HEK293 (cell line): ENCODE measurements at regions not wholly inside any gene's neighbourhood (a gene's known extent, or its start where the extent isn't known, plus 50 kb on each side); places are given as distances from the start of the nearest gene placed in this dataset.

ENCODE experiments used
- GLIS1 ChIP-seq: fragments of 450-650 bp; formaldehyde crosslinking; IDR thresholded peaks from 2 replicates; pipeline ENCODE4 v1.5.1; 2016; ENCODE audit warnings: missing biosample characterization, missing genetic modification characterization
- HOXD13 ChIP-seq: sonication (generic); formaldehyde crosslinking; IDR thresholded peaks from 2 replicates; pipeline ENCODE4 v1.8.0; 2022; ENCODE audit warnings: missing genetic modification reagents, borderline replicate concordance
- KLF8 ChIP-seq: fragments of 450-650 bp; formaldehyde crosslinking; IDR thresholded peaks from 2 replicates; pipeline ENCODE4 v1.5.1; 2016; ENCODE audit warnings: missing biosample characterization, missing genetic modification characterization
- KLF9 ChIP-seq: fragments of 450-650 bp; formaldehyde crosslinking; IDR thresholded peaks from 2 replicates; pipeline ENCODE4 v1.5.1; 2016; ENCODE audit warnings: missing biosample characterization, missing genetic modification characterization, low read depth
- MEIS1 ChIP-seq: sonication (generic); formaldehyde crosslinking; IDR thresholded peaks from 2 replicates; pipeline ENCODE4 v1.8.1; 2022; ENCODE audit warnings: missing genetic modification reagents, mild to moderate bottlenecking, borderline replicate concordance
- OSR2 ChIP-seq: fragments of 450-650 bp; formaldehyde crosslinking; IDR thresholded peaks from 2 replicates; pipeline ENCODE4 v1.5.1; 2016; ENCODE audit warnings: missing biosample characterization, missing genetic modification characterization
- PRDM1 ChIP-seq: fragments of 450-650 bp; formaldehyde crosslinking; IDR thresholded peaks from 2 replicates; pipeline ENCODE4; 2016; ENCODE audit warnings: missing biosample characterization, missing genetic modification characterization
- SALL2 ChIP-seq: fragments of 450-650 bp; formaldehyde crosslinking; IDR thresholded peaks from 2 replicates; pipeline ENCODE4 v1.5.0; 2017; ENCODE audit warnings: missing biosample characterization, mild to moderate bottlenecking, missing genetic modification characterization, borderline replicate concordance
- SCRT1 ChIP-seq: fragments of 450-650 bp; formaldehyde crosslinking; IDR thresholded peaks from 2 replicates; pipeline ENCODE4 v1.5.1; 2016; ENCODE audit warnings: missing biosample characterization, missing genetic modification characterization, borderline replicate concordance
- SETDB1 ChIP-seq: IDR thresholded peaks from one replicate; pipeline ENCODE4 v1.6.1; 2017; ENCODE audit warnings: mild to moderate bottlenecking, low read length, moderate library complexity, mixed read lengths; ENCODE audit not compliant: insufficient read length
- SP2 ChIP-seq: fragments of 450-650 bp; formaldehyde crosslinking; IDR thresholded peaks from 2 replicates; pipeline ENCODE4 v1.5.1; 2016; ENCODE audit warnings: missing biosample characterization, missing genetic modification characterization
- TRIM28 ChIP-seq: IDR thresholded peaks from 2 replicates; pipeline ENCODE4 v1.6.1; 2011; ENCODE audit warnings: low read length, control low read depth, borderline replicate concordance
- YY2 ChIP-seq: fragments of 450-650 bp; formaldehyde crosslinking; IDR thresholded peaks from 2 replicates; pipeline ENCODE4 v1.5.1; 2016; ENCODE audit warnings: missing biosample characterization, missing genetic modification characterization
- ZBTB17 ChIP-seq: fragments of 450-650 bp; formaldehyde crosslinking; IDR thresholded peaks from 2 replicates; pipeline ENCODE4 v1.5.1; 2016; ENCODE audit warnings: missing biosample characterization, missing genetic modification characterization
- ZBTB48 ChIP-seq: fragments of 450-650 bp; formaldehyde crosslinking; IDR thresholded peaks from 2 replicates; pipeline ENCODE4 v1.5.1; 2016; ENCODE audit warnings: missing biosample characterization, missing genetic modification characterization
- ZBTB8A ChIP-seq: fragments of 450-650 bp; formaldehyde crosslinking; IDR thresholded peaks from 2 replicates; pipeline ENCODE4 v1.5.1; 2016; ENCODE audit warnings: missing biosample characterization, missing genetic modification characterization
- ZFP3 ChIP-seq: fragments of 450-650 bp; formaldehyde crosslinking; IDR thresholded peaks from 2 replicates; pipeline ENCODE4 v1.5.1; 2016; ENCODE audit warnings: low read depth, missing biosample characterization, missing genetic modification characterization
- ZNF140 ChIP-seq: fragments of 450-650 bp; formaldehyde crosslinking; IDR thresholded peaks from 2 replicates; pipeline ENCODE4 v1.5.1; 2016; ENCODE audit warnings: missing biosample characterization, missing genetic modification characterization
- ZNF169 ChIP-seq: fragments of 450-650 bp; formaldehyde crosslinking; IDR thresholded peaks from 2 replicates; pipeline ENCODE4 v1.5.1; 2016; ENCODE audit warnings: missing biosample characterization, missing genetic modification characterization
- ZNF174 ChIP-seq: fragments of 450-650 bp; formaldehyde crosslinking; IDR thresholded peaks from 2 replicates; pipeline ENCODE4 v1.5.0; 2017; ENCODE audit warnings: missing biosample characterization, mild to moderate bottlenecking, missing genetic modification characterization
- ZNF2 ChIP-seq: fragments of 450-650 bp; formaldehyde crosslinking; IDR thresholded peaks from 2 replicates; pipeline ENCODE4 v1.5.1; 2016; ENCODE audit warnings: missing biosample characterization, missing genetic modification characterization
- ZNF214 ChIP-seq: fragments of 450-650 bp; formaldehyde crosslinking; IDR thresholded peaks from 2 replicates; pipeline ENCODE4 v1.5.1; 2017; ENCODE audit warnings: missing biosample characterization, mild to moderate bottlenecking, missing genetic modification characterization, borderline replicate concordance
- ZNF248 ChIP-seq: fragments of 450-650 bp; formaldehyde crosslinking; IDR thresholded peaks from 2 replicates; pipeline ENCODE4 v1.5.1; 2017; ENCODE audit warnings: missing biosample characterization, missing genetic modification characterization
- ZNF335 ChIP-seq: fragments of 450-650 bp; formaldehyde crosslinking; conservative IDR thresholded peaks from 2 replicates; pipeline ENCODE4 v1.5.1; 2016; ENCODE audit warnings: missing biosample characterization, missing genetic modification characterization
- ZNF416 ChIP-seq: fragments of 450-650 bp; formaldehyde crosslinking; IDR thresholded peaks from 2 replicates; pipeline ENCODE4 v1.5.1; 2016; ENCODE audit warnings: missing biosample characterization, missing genetic modification characterization
- ZNF426 ChIP-seq: fragments of 450-650 bp; formaldehyde crosslinking; IDR thresholded peaks from 2 replicates; pipeline ENCODE4 v1.5.1; 2017; ENCODE audit warnings: missing biosample characterization, missing genetic modification characterization, mild to moderate bottlenecking, inconsistent platforms, moderate library complexity
- ZNF514 ChIP-seq: fragments of 450-650 bp; formaldehyde crosslinking; IDR thresholded peaks from 2 replicates; pipeline ENCODE4 v1.5.1; 2016; ENCODE audit warnings: missing biosample characterization, missing genetic modification characterization
- ZNF560 ChIP-seq: fragments of 450-650 bp; formaldehyde crosslinking; IDR thresholded peaks from 2 replicates; pipeline ENCODE4 v1.5.1; 2017; ENCODE audit warnings: missing biosample characterization, missing genetic modification characterization, borderline replicate concordance
- ZNF626 ChIP-seq: fragments of 450-650 bp; sonication (Bioruptor Pico); formaldehyde crosslinking; IDR thresholded peaks from 2 replicates; pipeline ENCODE4 v1.5.1; 2018; ENCODE audit warnings: missing biosample characterization, missing genetic modification characterization, inconsistent platforms
- ZNF629 ChIP-seq: fragments of 450-650 bp; formaldehyde crosslinking; IDR thresholded peaks from 2 replicates; pipeline ENCODE4 v1.5.1; 2017; ENCODE audit warnings: missing biosample characterization, missing genetic modification characterization
- ZNF658 ChIP-seq: fragments of 450-650 bp; formaldehyde crosslinking; IDR thresholded peaks from 2 replicates; pipeline ENCODE4; 2016; ENCODE audit warnings: missing biosample characterization, missing genetic modification characterization
- ZNF707 ChIP-seq: fragments of 450-650 bp; formaldehyde crosslinking; IDR thresholded peaks from 2 replicates; pipeline ENCODE4 v1.5.1; 2016; ENCODE audit warnings: missing biosample characterization, missing genetic modification characterization
- ZNF830 ChIP-seq: fragments of 450-650 bp; IDR thresholded peaks from 2 replicates; pipeline ENCODE4 v1.5.0; 2018; ENCODE audit warnings: missing biosample characterization, missing genetic modification characterization, low read depth, mild to moderate bottlenecking, moderate library complexity
- TF ChIP-seq, protein P1 (sequence below): fragments of 450-650 bp; formaldehyde crosslinking; IDR thresholded peaks from 2 replicates; pipeline ENCODE4 v1.5.1; 2016; ENCODE audit warnings: missing biosample characterization, missing genetic modification characterization
- TF ChIP-seq, protein P2 (sequence below): fragments of 450-650 bp; formaldehyde crosslinking; IDR thresholded peaks from 2 replicates; pipeline ENCODE4 v1.5.1; 2017; ENCODE audit warnings: missing biosample characterization, missing genetic modification characterization
- TF ChIP-seq, protein P3 (sequence below): fragments of 450-650 bp; formaldehyde crosslinking; IDR thresholded peaks from 2 replicates; pipeline ENCODE4 v1.5.1; 2016; ENCODE audit warnings: missing biosample characterization, missing genetic modification characterization, low read depth
- TF ChIP-seq, protein P4 (sequence below): fragments of 450-650 bp; formaldehyde crosslinking; IDR thresholded peaks from 2 replicates; pipeline ENCODE4 v1.5.1; 2016; ENCODE audit warnings: missing biosample characterization, missing genetic modification characterization

DNA sequence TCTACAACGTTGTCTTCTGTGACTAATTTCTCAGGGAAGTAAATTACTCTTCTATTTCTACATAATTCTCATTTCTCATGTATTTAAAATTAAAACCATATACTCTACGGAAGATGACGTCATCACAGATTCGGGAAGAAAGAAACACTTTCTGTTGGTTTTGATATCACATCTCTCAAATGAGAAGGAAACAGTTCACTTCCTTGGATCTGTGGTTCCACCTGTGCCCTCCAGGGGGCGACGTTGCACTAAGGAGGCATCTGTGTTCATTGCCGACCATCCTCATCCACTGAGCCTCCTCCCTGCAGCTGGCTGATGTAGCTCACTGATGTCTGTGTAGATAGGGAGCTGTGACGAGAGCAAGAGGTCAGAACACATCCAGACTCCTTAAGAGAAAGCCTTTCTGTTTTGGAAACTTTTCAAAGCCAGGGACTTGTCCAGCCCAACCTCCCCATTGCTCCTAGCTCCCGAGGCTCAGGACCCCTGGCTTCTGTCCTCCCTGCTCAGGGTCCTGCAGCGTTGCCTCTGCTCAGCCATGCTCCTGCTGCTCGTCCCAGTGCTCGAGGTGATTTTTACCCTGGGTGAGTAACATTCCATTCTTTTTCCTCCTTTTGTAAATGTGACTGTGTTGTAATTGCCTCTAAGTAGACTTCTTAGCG, 172.7 kb upstream of the OR4E1 start (continued):
- TF ChIP-seq, protein P1, sequence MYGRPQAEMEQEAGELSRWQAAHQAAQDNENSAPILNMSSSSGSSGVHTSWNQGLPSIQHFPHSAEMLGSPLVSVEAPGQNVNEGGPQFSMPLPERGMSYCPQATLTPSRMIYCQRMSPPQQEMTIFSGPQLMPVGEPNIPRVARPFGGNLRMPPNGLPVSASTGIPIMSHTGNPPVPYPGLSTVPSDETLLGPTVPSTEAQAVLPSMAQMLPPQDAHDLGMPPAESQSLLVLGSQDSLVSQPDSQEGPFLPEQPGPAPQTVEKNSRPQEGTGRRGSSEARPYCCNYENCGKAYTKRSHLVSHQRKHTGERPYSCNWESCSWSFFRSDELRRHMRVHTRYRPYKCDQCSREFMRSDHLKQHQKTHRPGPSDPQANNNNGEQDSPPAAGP (tag by site-specific recombination): no peak
- TF ChIP-seq, protein P2, sequence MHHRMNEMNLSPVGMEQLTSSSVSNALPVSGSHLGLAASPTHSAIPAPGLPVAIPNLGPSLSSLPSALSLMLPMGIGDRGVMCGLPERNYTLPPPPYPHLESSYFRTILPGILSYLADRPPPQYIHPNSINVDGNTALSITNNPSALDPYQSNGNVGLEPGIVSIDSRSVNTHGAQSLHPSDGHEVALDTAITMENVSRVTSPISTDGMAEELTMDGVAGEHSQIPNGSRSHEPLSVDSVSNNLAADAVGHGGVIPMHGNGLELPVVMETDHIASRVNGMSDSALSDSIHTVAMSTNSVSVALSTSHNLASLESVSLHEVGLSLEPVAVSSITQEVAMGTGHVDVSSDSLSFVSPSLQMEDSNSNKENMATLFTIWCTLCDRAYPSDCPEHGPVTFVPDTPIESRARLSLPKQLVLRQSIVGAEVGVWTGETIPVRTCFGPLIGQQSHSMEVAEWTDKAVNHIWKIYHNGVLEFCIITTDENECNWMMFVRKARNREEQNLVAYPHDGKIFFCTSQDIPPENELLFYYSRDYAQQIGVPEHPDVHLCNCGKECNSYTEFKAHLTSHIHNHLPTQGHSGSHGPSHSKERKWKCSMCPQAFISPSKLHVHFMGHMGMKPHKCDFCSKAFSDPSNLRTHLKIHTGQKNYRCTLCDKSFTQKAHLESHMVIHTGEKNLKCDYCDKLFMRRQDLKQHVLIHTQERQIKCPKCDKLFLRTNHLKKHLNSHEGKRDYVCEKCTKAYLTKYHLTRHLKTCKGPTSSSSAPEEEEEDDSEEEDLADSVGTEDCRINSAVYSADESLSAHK: no peak
- TF ChIP-seq GLIS1 (no peak), SCRT1 (tag by site-specific recombination) (no peak), HOXD13 (no peak), ZNF514 (tag by site-specific recombination) (no peak), ZNF426 (tag by site-specific recombination) (no peak), ZBTB48 (tag by site-specific recombination) (0 out of 2 replicates have a peak, but pooled peaks have one; percentile 24), ZNF169 (tag by site-specific recombination) (no peak), ZNF560 (no peak), ZFP3 (tag by site-specific recombination) (no peak), ZNF335 (peak; percentile 62), ZNF2 (tag by site-specific recombination) (no peak), ZNF658 (tag by site-specific recombination) (no peak), KLF9 (tag by site-specific recombination) (no peak), ZNF174 (tag by site-specific recombination) (no peak), ZNF416 (tag by site-specific recombination) (no peak), ZNF707 (tag by site-specific recombination) (no peak), ZNF248 (tag by site-specific recombination) (no peak), ZNF626 (tag by site-specific recombination) (no peak), SP2 (tag by site-specific recombination) (no peak), ZBTB8A (tag by site-specific recombination) (no peak), SALL2 (tag by site-specific recombination) (no peak), ZNF830 (tag by site-specific recombination) (no peak), ZNF629 (tag by site-specific recombination) (0 out of 2 replicates have a peak, but pooled peaks have one; percentile 34), TRIM28 (peak; percentile 66; the same call in 1 of the 2 replicates), ZNF214 (no peak), ZNF140 (tag by site-specific recombination) (no peak), PRDM1 (tag by site-specific recombination) (no peak), YY2 (no peak), OSR2 (no peak), MEIS1 (CRISPR knock-in tag) (no peak), ZBTB17 (tag by site-specific recombination) (peak; percentile 92), SETDB1 (no peak), KLF8 (tag by site-specific recombination) (no peak)
- TF ChIP-seq, protein P3, sequence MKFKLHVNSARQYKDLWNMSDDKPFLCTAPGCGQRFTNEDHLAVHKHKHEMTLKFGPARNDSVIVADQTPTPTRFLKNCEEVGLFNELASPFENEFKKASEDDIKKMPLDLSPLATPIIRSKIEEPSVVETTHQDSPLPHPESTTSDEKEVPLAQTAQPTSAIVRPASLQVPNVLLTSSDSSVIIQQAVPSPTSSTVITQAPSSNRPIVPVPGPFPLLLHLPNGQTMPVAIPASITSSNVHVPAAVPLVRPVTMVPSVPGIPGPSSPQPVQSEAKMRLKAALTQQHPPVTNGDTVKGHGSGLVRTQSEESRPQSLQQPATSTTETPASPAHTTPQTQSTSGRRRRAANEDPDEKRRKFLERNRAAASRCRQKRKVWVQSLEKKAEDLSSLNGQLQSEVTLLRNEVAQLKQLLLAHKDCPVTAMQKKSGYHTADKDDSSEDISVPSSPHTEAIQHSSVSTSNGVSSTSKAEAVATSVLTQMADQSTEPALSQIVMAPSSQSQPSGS (tag by site-specific recombination): peak; percentile 97
- TF ChIP-seq, protein P4, sequence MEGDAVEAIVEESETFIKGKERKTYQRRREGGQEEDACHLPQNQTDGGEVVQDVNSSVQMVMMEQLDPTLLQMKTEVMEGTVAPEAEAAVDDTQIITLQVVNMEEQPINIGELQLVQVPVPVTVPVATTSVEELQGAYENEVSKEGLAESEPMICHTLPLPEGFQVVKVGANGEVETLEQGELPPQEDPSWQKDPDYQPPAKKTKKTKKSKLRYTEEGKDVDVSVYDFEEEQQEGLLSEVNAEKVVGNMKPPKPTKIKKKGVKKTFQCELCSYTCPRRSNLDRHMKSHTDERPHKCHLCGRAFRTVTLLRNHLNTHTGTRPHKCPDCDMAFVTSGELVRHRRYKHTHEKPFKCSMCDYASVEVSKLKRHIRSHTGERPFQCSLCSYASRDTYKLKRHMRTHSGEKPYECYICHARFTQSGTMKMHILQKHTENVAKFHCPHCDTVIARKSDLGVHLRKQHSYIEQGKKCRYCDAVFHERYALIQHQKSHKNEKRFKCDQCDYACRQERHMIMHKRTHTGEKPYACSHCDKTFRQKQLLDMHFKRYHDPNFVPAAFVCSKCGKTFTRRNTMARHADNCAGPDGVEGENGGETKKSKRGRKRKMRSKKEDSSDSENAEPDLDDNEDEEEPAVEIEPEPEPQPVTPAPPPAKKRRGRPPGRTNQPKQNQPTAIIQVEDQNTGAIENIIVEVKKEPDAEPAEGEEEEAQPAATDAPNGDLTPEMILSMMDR (tag by site-specific recombination): peak; percentile 62; the same call in 1 of the 2 replicates
